ENCODE measurements at regions not wholly inside any gene's neighbourhood (a gene's known extent, or its start where the extent isn't known, plus 50 kb on each side); places are given as distances from the start of the nearest gene placed in this dataset.

GRCh38 chr6:21726676-21727075, 133.1 kb downstream of the SOX4 start:
- no peak for TF ChIP-seq CTCF (IDR thresholded peaks at IDR 0.05; ENCODE audit: borderline replicate concordance, extremely low read depth, low read length, poor library complexity, severe bottlenecking)
- TF ChIP-seq EZH2 (IDR thresholded peaks at IDR 0.05; ENCODE audit: borderline replicate concordance, low read depth, low read length, severe bottlenecking) = no peak
